K562 (cell line): ENCODE measurements at regions not wholly inside any gene's neighbourhood (a gene's known extent, or its start where the extent isn't known, plus 50 kb on each side); places are given as distances from the start of the nearest gene placed in this dataset.

ENCODE experiments used
- ATAC-seq: fragments of 200-7000 bp; cut with Tn5 transposase; 3 replicates; pipeline ENCODE4 v1.9.1; 2020; ENCODE audit warnings: moderate library complexity
- BruUV-seq: library from RNA; stranded (reverse); fragments of 400-500 nt; replicated peaks from 2 replicates; lab custom pipeline; 2021; lab: Mats Ljungman, UMichigan
- CTCF ChIA-PET: fragments of 300-600 bp; formaldehyde crosslinking; extraction: SDS; loops from one replicate; lab custom pipeline; 2021; ENCODE audit warnings: low intra/inter-chr PET ratio; lab: Yijun Ruan, JAX
- POLR2A ChIA-PET: fragments of 300-600, 350-650 bp; sonication (Branson Sonifier 250); formaldehyde crosslinking; extraction: SDS; loops from one replicate; lab custom pipeline; 2021; ENCODE audit warnings: antibody characterized with exemption, inconsistent platforms; lab: Yijun Ruan, JAX
- DNase-seq, 4 experiments: peaks; one replicate each; pipeline versions ENCODE4 v3.0.0 to v3.0.0-alpha.2; 2011 to 2018; ENCODE audit warnings: low spot score in 3 of 4, mixed read lengths in 3 of 4; ENCODE audit errors: extremely low read depth in 1 of 4
- FAIRE-seq: peaks from 2 replicates; lab custom pipeline; 2011; peaks lifted over from hg19 to GRCh38; lab: Jason Lieb, UNC
- H2AFZ ChIP-seq: 2 replicates; pipeline ENCODE4 v1.6.0; 2011; ENCODE audit warnings: low read depth, low read length, control low read depth, inconsistent platforms
- H3K27ac ChIP-seq: fragments of 200-600 bp; 3 replicates; pipeline ENCODE4 v1.8.0; 2011; ENCODE audit warnings: low read depth, mild to moderate bottlenecking, control low read depth, inconsistent platforms, low read length, moderate library complexity, mixed read lengths; ENCODE audit errors: extremely low read depth
- H3K27me3 ChIP-seq, 2 experiments: fragments of 300-600 bp in 1 of 2; 2 replicates in 1 of 2; 3 replicates in 1 of 2; pipeline versions ENCODE4 v1.6.0 to v1.8.0; 2011; ENCODE audit warnings: inconsistent platforms in 2 of 2, low read length in 2 of 2, mild to moderate bottlenecking in 1 of 2, mixed read lengths in 1 of 2, moderate library complexity in 1 of 2; ENCODE audit not compliant: control insufficient read depth in 2 of 2, insufficient read depth in 2 of 2
- H3K36me3 ChIP-seq: fragments of 300-600 bp; 3 replicates; pipeline ENCODE4 v1.8.0; 2011; ENCODE audit warnings: mild to moderate bottlenecking, low read length, inconsistent platforms; ENCODE audit not compliant: control insufficient read depth, insufficient read depth
- H3K4me1 ChIP-seq, 2 experiments: fragments of 200-600 bp in 1 of 2; replicated peaks in 1 of 2; 2 replicates in 1 of 2; 3 replicates in 1 of 2; pipeline versions ENCODE4 v1.5.1 to v1.8.0; 2011; ENCODE audit warnings: inconsistent platforms in 2 of 2, low read length in 2 of 2, mild to moderate bottlenecking in 1 of 2, mixed read lengths in 1 of 2, moderate library complexity in 1 of 2; ENCODE audit not compliant: control insufficient read depth in 2 of 2, insufficient read depth in 2 of 2
- H3K4me2 ChIP-seq: 2 replicates; pipeline ENCODE4 v1.6.1; 2011; ENCODE audit warnings: low read length, control low read depth, inconsistent platforms, mixed read lengths; ENCODE audit not compliant: insufficient read depth
- H3K4me3 ChIP-seq: fragments of 200-600 bp; sonication (generic), shearing (Covaris generic); 2 replicates; pipeline ENCODE4 v1.5.1; 2016; ENCODE audit warnings: control low read depth, inconsistent platforms
- H3K79me2 ChIP-seq: fragments of 200-600 bp; 3 replicates; pipeline ENCODE4 v1.8.0; 2011; ENCODE audit warnings: low read length, inconsistent platforms; ENCODE audit not compliant: control insufficient read depth, insufficient read depth
- H3K9ac ChIP-seq, 2 experiments: 2 replicates each; pipeline versions ENCODE4 v1.6.0 to v1.6.1; 2011; ENCODE audit warnings: low read depth in 2 of 2, low read length in 2 of 2, control low read depth in 1 of 2, inconsistent platforms in 1 of 2, mild to moderate bottlenecking in 1 of 2, mixed read lengths in 1 of 2; ENCODE audit not compliant: insufficient read depth in 1 of 2
- H3K9me1 ChIP-seq: one replicate; pipeline ENCODE4 v1.6.0; 2011; ENCODE audit warnings: inconsistent platforms, mild to moderate bottlenecking, low read length, moderate library complexity; ENCODE audit not compliant: control insufficient read depth, insufficient read depth
- H3K9me3 ChIP-seq: replicated peaks from 2 replicates; pipeline ENCODE4 v1.5.1; 2011; ENCODE audit warnings: low read depth, low read length, inconsistent platforms; ENCODE audit not compliant: control insufficient read depth, insufficient read depth
- H4K20me1 ChIP-seq: replicated peaks from 2 replicates; pipeline ENCODE4 v1.6.1; 2011; ENCODE audit warnings: low read length, inconsistent platforms, mixed read lengths; ENCODE audit not compliant: control insufficient read depth, insufficient read depth
- MTF1 ChIP-seq: fragments of 250-450 bp; sonication (Bioruptor Pico); IDR thresholded peaks from 2 replicates; pipeline ENCODE4 v1.9.0; 2021; ENCODE audit warnings: moderate library complexity, mild to moderate bottlenecking, inconsistent platforms, borderline replicate concordance
- TOE1 ChIP-seq, 2 experiments: fragments of 450-650 bp in 1 of 2; sonication (generic) in 1 of 2; formaldehyde crosslinking in 1 of 2; IDR thresholded peaks; 2 replicates each; pipeline versions ENCODE4 v1.7.1 to v1.8.0; 2016 to 2022; ENCODE audit warnings: borderline replicate concordance in 2 of 2, mild to moderate bottlenecking in 2 of 2, antibody characterized with exemption in 1 of 2, inconsistent platforms in 1 of 2, low read depth in 1 of 2, missing genetic modification reagents in 1 of 2, moderate library complexity in 1 of 2
- WGBS: fragments of 100-300 bp; shearing (Covaris generic); methylation state at CpG from one replicate; pipeline ENCODE4 v1.1.6; 2016; ENCODE audit warnings: low coverage, mixed read lengths; ENCODE audit not compliant: insufficient coverage; ENCODE audit errors: missing lambda C conversion rate; 5-methylcytosine and 5-hydroxymethylcytosine counted together
- in situ Hi-C: fragments of 300-500 bp; cut with MboI; formaldehyde crosslinking; loops from 4 replicates; pipeline ENCODE4 v1.15.0; 2018; ENCODE audit warnings: inconsistent platforms, mixed read lengths
- intact Hi-C: fragments of 100-400 bp; cut with micrococcal nuclease; formaldehyde crosslinking; loops from 2 replicates; pipeline ENCODE4 v1.14.2; 2022
- TF ChIP-seq, protein P1 (sequence below): fragments of 450-650 bp; conservative IDR thresholded peaks from 2 replicates; pipeline ENCODE4 v1.6.1; 2016; ENCODE audit warnings: missing genetic modification characterization, low read depth, mild to moderate bottlenecking, control low read depth, missing compliant biosample characterization

DNA sequence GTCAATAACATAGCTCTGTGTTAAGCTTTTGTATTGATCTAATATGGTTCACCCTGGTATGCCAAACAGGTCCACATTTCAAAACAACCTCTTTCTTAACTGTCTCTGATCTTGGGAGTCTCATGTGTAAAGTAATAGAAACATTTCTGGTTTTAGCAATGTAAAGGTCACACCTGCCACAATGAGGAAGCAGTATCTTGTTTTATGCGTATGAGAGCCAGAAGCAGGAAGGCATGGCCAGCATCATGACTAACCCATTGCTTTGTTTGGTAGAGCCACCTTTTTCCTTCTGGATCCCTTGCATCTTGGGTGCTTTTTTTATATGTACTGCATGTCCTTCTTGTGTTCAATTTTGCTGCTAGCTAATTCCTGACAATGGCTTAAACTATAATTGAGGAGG is 411.3 kb upstream of the SEMA3C start:
- BruUV-seq = no TSS peak
- TF ChIP-seq, protein P1, sequence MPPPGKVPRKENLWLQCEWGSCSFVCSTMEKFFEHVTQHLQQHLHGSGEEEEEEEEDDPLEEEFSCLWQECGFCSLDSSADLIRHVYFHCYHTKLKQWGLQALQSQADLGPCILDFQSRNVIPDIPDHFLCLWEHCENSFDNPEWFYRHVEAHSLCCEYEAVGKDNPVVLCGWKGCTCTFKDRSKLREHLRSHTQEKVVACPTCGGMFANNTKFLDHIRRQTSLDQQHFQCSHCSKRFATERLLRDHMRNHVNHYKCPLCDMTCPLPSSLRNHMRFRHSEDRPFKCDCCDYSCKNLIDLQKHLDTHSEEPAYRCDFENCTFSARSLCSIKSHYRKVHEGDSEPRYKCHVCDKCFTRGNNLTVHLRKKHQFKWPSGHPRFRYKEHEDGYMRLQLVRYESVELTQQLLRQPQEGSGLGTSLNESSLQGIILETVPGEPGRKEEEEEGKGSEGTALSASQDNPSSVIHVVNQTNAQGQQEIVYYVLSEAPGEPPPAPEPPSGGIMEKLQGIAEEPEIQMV (tag) = no peak
- TF ChIP-seq MTF1 (CRISPR knock-in tag) (no peak), TOE1 (IDR thresholded peaks at IDR 0.05; ENCODE audit: borderline replicate concordance) (no peak), TOE1 (CRISPR knock-in tag; IDR thresholded peaks at IDR 0.05; ENCODE audit: borderline replicate concordance, low read depth) (no peak)
- 32% methylated on average over 1 of the region's 1 CpG for WGBS

More for the DNA sequence above, 411.3 kb upstream of the SEMA3C start:
- ChIA-PET CTCF (no interaction called here), POLR2A (no interaction called here)
- DNase-seq = no peak
- Histone ChIP-seq H3K4me1 (no peaks in the 10 kb centered on the region), H3K9me3 (no peaks in the 10 kb centered on the region), H2AFZ (no peak overlapping the region), H3K27me3 (no peaks in the 10 kb centered on the region), H3K9me1 (no peaks in the 10 kb centered on the region), H3K36me3 (no peaks in the 10 kb centered on the region), H3K79me2 (no peaks in the 10 kb centered on the region), H3K27ac (no peak overlapping the region), H4K20me1 (no peaks in the 10 kb centered on the region), H3K4me3 (no peak overlapping the region), H3K9ac (no peak overlapping the region), H3K4me2 (no peak overlapping the region)
- ATAC-seq = no peak
- in situ Hi-C loops (no loop called here), intact Hi-C loops (no loop called here)
- FAIRE-seq = no peak
